ENCODE measurements at regions not wholly inside any gene's neighbourhood (a gene's known extent, or its start where the extent isn't known, plus 50 kb on each side); places are given as distances from the start of the nearest gene placed in this dataset.

DNA sequence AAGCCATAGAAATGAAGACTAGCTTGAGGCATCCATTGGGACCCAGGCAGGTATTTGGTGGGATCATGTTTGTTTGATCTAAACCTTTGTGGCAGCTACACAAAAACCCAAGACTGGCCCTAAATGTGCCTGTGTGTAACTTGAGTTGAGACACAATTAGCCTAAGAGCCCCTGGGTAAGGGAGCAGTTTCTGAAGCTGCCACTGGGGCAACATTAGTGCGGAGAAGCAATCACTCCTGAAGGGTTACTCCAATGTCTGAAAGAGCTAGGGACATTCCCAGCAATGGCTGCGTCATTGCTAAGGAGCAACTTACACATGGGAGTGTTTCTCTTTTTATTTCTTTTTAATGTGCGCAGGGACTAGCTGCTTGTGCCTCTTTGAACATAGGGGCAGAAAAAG lies 67.9 kb upstream of the EEF1E1 start:
- TF ChIP-seq, protein P1, sequence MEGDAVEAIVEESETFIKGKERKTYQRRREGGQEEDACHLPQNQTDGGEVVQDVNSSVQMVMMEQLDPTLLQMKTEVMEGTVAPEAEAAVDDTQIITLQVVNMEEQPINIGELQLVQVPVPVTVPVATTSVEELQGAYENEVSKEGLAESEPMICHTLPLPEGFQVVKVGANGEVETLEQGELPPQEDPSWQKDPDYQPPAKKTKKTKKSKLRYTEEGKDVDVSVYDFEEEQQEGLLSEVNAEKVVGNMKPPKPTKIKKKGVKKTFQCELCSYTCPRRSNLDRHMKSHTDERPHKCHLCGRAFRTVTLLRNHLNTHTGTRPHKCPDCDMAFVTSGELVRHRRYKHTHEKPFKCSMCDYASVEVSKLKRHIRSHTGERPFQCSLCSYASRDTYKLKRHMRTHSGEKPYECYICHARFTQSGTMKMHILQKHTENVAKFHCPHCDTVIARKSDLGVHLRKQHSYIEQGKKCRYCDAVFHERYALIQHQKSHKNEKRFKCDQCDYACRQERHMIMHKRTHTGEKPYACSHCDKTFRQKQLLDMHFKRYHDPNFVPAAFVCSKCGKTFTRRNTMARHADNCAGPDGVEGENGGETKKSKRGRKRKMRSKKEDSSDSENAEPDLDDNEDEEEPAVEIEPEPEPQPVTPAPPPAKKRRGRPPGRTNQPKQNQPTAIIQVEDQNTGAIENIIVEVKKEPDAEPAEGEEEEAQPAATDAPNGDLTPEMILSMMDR (IDR thresholded peaks at IDR 0.05; ENCODE audit: insufficient read depth, low read depth, low read length): no peak
- TF ChIP-seq EZH2 (IDR thresholded peaks at IDR 0.05; ENCODE audit: insufficient read depth, low read length): no peak

Measured in astrocyte (in vitro differentiated cells and primary cell).